ENCODE measurements at regions not wholly inside any gene's neighbourhood (a gene's known extent, or its start where the extent isn't known, plus 50 kb on each side); places are given as distances from the start of the nearest gene placed in this dataset.

DNA sequence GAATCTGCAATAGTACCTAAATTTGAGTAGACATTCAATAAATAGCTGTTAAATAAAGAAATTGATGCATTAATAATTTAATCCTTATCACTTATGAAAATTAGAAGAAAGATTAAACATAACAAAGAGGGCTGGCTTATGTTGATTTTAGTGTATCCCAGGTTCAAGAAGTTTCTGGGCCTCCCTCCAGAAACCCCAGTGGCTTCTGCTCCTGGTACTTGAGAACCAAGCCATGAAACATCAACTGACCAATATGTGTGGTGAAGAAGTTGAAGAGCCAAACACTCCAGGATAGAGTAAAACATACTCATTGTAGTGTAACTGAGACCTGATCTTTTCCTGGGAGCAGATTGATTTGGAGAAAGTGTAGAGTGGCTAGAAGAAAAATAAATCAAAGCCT lies 1465.7 kb upstream of the PIK3C3 start:
- TF ChIP-seq, protein P1, sequence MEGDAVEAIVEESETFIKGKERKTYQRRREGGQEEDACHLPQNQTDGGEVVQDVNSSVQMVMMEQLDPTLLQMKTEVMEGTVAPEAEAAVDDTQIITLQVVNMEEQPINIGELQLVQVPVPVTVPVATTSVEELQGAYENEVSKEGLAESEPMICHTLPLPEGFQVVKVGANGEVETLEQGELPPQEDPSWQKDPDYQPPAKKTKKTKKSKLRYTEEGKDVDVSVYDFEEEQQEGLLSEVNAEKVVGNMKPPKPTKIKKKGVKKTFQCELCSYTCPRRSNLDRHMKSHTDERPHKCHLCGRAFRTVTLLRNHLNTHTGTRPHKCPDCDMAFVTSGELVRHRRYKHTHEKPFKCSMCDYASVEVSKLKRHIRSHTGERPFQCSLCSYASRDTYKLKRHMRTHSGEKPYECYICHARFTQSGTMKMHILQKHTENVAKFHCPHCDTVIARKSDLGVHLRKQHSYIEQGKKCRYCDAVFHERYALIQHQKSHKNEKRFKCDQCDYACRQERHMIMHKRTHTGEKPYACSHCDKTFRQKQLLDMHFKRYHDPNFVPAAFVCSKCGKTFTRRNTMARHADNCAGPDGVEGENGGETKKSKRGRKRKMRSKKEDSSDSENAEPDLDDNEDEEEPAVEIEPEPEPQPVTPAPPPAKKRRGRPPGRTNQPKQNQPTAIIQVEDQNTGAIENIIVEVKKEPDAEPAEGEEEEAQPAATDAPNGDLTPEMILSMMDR (IDR thresholded peaks at IDR 0.05; ENCODE audit: low read depth, low read length, poor library complexity, severe bottlenecking) = no peak
- no peak for TF ChIP-seq EZH2phosphoT487 (IDR thresholded peaks at IDR 0.05; ENCODE audit: borderline replicate concordance, low read length)

Data from DOHH2 (cell line).